ENCODE measurements at regions not wholly inside any gene's neighbourhood (a gene's known extent, or its start where the extent isn't known, plus 50 kb on each side); places are given as distances from the start of the nearest gene placed in this dataset.

GRCh38 chr15:98025237-98025636, 64.7 kb downstream of the ARRDC4 start:
- no peak for DNase-seq

GRCh38 chr15:98034731-98035130, 74.2 kb downstream of the ARRDC4 start:
- no peak for DNase-seq

DNA sequence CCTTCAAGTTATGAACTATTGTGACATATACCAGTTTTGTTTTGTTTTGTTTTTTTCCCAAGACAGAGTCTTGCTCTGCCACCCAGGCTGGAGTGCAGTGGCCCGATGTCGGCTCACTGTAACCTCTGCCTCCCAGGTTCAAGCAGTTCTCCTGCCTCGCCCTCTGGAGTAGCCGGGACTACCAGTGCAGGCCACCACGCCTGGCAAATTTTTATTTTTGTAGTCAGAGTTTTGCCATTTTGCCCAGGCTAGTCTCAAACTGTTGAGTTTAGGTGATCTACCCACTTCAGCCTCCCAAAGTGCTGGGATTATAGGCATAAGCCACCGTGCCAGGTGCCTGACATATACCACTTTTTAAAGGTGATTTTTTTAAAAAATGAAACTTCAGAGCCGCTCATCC, 74.6 kb downstream of the ARRDC4 start:
- DNase-seq = no peak

- no peak for DNase-seq
Observed at GRCh38 chr15:98035577-98036010, 75.1 kb downstream of the ARRDC4 start.

GRCh38 chr15:98039596-98039995, 79.1 kb downstream of the ARRDC4 start:
- DNase-seq = no peak

- no peak for DNase-seq
Observed at GRCh38 chr15:98040146-98040545, 79.6 kb downstream of the ARRDC4 start.

DNA sequence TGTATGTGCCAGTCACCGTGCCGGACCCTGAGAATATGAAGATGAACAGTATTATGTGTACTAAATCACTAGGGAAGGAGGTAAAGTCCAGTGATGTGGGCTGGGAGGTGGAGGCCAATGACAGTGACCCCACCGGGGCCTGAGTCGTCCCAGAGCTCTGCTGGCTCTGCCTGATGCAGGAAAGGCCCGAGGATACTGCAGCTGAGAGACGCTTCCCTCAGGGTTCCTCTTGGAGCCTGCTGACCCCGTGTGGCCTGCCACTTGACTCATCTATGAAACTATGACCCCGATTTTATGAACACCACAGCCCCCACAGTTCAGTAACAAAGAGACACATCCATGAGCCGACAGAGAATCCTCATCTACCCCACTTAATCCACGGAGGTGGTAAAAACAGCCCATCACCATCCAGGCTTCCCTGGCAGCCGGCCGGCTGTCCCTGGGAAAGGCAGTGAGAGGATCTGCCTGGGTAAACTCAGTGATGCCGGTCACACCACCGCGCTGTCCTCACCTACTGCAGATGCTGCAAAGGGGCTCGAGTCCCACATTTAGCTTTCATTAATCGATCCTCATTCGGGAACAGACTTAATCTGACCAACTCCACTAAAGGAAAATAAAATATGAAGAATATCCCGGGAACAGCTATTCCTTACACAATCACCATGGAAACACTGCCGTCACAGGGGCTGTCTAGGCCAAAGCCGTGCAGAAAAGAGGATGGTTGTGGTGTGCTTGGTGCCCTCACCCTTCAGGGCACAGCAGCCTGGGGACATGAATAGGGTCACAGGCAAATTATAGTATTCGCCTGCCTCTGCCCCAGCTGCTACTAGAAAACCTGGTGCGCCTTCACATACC, 82.9 kb downstream of the ARRDC4 start:
- no peak for DNase-seq

GRCh38 chr15:98051734-98052133, 91.2 kb downstream of the ARRDC4 start:
- no peak for DNase-seq

- DNase-seq = no peak
Observed at GRCh38 chr15:98057453-98057852, 97.0 kb downstream of the ARRDC4 start.

GRCh38 chr15:98062869-98063268, 102.4 kb downstream of the ARRDC4 start:
- no peak for DNase-seq

- DNase-seq = no peak
Observed at GRCh38 chr15:98063315-98063714, 102.8 kb downstream of the ARRDC4 start.

DNA sequence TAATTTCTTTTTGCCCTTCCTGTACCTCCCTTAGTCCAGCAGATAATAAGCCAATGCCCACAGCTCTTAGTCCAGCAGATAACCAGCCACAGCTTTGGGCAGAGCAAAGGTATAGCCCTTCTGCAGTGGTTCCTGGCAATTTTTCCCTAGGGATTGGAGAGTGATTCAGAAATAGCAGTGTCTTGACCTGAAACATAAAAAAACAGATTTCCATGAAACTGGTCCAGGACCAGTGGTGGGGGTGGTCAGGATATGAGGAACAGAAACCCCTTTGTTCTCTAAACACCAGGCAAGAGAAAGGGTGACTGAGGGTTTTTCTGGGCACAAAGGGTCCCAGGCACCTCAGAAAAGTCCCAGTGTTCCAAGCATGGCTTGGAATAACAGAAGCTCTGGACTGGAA, 103.4 kb downstream of the ARRDC4 start:
- DNase-seq = no peak

- DNase-seq = no peak
Observed at GRCh38 chr15:98067339-98067738, 106.8 kb downstream of the ARRDC4 start.

DNA sequence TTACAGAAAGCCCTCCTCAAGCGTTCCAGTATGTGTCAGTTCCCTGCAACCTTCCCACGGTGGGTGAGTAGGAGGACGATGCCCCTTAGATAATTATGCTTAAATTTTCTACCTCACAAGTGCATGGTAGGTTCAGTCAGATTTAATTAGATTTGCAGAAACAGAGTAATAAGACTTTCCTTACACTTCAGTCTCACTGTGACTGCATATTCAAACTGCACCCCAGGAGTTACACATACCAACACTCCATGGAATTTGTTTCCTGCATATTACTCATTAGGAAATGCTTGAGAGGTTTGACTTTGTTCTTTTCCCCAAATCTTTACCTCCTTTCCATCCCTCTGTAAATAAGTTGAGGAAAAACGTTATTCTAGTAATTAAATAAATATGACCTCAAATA, 108.8 kb downstream of the ARRDC4 start:
- no peak for DNase-seq

- no peak for DNase-seq
Observed at GRCh38 chr15:98070137-98070536, 109.6 kb downstream of the ARRDC4 start.

GRCh38 chr15:98071786-98072185, 111.3 kb downstream of the ARRDC4 start:
- no peak for DNase-seq

DNA sequence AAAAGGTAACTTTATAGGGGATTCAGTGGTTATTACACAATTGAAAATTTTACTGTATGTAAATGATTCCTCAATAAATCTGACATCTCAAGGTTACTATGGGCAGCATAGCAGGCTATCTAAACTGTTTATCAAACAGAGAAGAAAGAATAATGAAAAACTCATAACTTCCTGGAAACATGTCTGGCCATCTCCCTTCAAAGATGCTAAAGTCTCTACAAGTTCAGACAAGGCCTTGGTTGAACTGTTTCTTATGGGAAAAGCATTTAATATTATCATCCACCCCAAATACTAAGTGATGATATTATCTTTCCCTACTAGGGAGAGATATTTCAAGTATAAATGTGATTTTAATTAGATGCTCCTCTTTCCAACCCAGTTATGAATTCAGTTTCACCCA, 114.9 kb downstream of the ARRDC4 start:
- no peak for DNase-seq

- DNase-seq = no peak
Observed at GRCh38 chr15:98076021-98076816, 115.7 kb downstream of the ARRDC4 start.

DNA sequence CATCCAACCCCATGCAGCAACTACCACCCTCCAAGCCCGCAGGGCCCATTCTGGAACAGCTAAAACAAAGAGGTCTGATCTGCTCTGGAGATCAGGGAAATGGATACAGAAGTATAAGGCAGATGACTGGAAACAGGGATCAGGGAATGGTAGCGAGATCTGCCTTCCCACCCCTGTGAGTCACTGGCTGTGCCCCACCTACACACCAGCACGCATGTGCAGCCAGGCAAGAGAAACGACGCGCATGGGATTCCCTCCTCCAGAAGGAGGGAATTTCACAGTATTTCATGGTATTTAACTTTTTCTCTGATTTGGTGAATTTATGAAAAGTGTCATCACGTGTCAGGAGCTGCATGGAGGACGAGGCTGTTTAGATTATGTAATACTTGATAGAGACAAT, 116.7 kb downstream of the ARRDC4 start:
- no peak for DNase-seq

GRCh38 chr15:98080791-98081190, 120.3 kb downstream of the ARRDC4 start:
- no peak for DNase-seq

DNA sequence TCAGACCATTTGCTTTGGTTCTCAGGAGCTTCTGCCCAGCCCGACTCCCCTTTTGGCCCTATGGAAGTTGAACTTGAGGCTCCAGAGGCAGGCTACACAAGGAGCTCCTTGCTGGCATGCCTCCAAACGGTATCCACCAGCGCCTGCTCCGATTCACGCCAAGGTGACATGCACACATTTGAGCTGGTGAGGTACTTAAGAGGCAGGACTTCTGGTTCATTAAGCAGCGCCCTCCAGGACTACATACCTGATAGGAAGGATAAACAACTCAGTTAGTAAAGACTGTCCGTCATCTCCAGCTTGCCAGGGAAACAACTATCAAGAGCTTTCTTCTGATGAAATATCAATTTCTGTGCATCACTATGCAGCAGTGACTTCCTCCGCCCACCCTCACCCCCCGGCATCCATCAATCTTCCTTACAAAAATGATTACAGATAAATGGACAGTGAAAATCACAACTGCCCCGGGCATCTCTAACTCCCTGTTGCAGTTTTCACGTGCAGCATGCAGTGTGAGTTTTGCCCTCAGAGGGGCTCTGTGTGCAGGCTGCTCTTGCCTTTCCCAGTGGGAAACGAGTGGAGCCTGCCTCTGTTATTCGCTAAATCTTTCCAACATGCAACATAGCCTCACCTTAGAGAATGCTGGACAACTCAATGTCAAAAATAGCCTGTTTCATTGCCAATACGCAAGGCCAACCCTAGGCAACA, 122.9 kb downstream of the ARRDC4 start:
- peak; percentile 4 for DNase-seq

- peak; percentile 10 for DNase-seq
Observed at GRCh38 chr15:98085003-98085639, 124.6 kb downstream of the ARRDC4 start.
